ENCODE measurements at regions not wholly inside any gene's neighbourhood (a gene's known extent, or its start where the extent isn't known, plus 50 kb on each side); places are given as distances from the start of the nearest gene placed in this dataset.

DNA sequence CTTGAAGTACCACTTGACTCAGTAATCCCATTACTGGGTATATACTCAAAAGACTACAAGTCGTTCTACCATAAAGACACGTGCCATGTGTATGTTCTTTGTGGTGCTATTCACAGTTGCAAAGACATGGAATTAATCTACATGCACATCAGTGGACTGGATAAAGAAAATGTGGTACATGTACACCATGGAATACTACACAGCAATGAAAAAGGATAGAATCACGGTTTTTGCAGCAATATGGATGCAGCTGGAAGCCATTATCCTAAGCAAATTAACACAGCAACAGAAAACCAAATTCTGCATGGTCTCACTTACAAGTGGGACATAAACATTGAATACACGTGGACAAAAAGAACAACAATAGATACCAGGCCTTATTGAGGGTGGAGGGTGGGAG lies 583.4 kb upstream of the CELF2 start:
- TF ChIP-seq, protein P1, sequence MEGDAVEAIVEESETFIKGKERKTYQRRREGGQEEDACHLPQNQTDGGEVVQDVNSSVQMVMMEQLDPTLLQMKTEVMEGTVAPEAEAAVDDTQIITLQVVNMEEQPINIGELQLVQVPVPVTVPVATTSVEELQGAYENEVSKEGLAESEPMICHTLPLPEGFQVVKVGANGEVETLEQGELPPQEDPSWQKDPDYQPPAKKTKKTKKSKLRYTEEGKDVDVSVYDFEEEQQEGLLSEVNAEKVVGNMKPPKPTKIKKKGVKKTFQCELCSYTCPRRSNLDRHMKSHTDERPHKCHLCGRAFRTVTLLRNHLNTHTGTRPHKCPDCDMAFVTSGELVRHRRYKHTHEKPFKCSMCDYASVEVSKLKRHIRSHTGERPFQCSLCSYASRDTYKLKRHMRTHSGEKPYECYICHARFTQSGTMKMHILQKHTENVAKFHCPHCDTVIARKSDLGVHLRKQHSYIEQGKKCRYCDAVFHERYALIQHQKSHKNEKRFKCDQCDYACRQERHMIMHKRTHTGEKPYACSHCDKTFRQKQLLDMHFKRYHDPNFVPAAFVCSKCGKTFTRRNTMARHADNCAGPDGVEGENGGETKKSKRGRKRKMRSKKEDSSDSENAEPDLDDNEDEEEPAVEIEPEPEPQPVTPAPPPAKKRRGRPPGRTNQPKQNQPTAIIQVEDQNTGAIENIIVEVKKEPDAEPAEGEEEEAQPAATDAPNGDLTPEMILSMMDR (IDR thresholded peaks at IDR 0.05): no peak
- no peak for TF ChIP-seq POLR2AphosphoS5 (IDR thresholded peaks at IDR 0.05)
